OCI-LY1 (cell line): ENCODE measurements at regions not wholly inside any gene's neighbourhood (a gene's known extent, or its start where the extent isn't known, plus 50 kb on each side); places are given as distances from the start of the nearest gene placed in this dataset.

Experiments
- H2AFZ ChIP-seq: fragments of 200-600 bp; sonication (generic), shearing (Covaris generic); 2 replicates; pipeline ENCODE4 v1.6.0; 2014; ENCODE audit warnings: antibody characterized with exemption, mild to moderate bottlenecking, low read length
- H3F3A ChIP-seq: fragments of 200-600 bp; sonication (generic), shearing (Covaris generic); 2 replicates; pipeline ENCODE4 v1.6.0; 2014; ENCODE audit warnings: mild to moderate bottlenecking, antibody characterized with exemption, low read length, moderate library complexity; ENCODE audit not compliant: insufficient read depth
- H3K27ac ChIP-seq: fragments of 200-600 bp; sonication (generic); 2 replicates; pipeline ENCODE4 v1.5.1; 2014; ENCODE audit warnings: low read length, mixed run types, mild to moderate bottlenecking, low read depth; ENCODE audit not compliant: poor library complexity, severe bottlenecking
- H3K27me3 ChIP-seq: fragments of 200-600 bp; sonication (generic); 2 replicates; pipeline ENCODE4 v1.6.0; 2014; ENCODE audit warnings: antibody characterized with exemption, mild to moderate bottlenecking, low read length, moderate library complexity; ENCODE audit not compliant: insufficient read depth
- H3K36me3 ChIP-seq: fragments of 200-600 bp; sonication (generic); 2 replicates; pipeline ENCODE4 v1.6.1; 2014; ENCODE audit warnings: mild to moderate bottlenecking, antibody characterized with exemption, low read length, moderate library complexity, mixed read lengths; ENCODE audit not compliant: insufficient read depth
- H3K4me1 ChIP-seq: fragments of 200-600 bp; sonication (generic); 2 replicates; pipeline ENCODE4 v1.5.1; 2014; ENCODE audit warnings: mild to moderate bottlenecking, low read length, moderate library complexity; ENCODE audit not compliant: insufficient read depth, severe bottlenecking
- H3K4me2 ChIP-seq: fragments of 200-600 bp; sonication (generic), shearing (Covaris generic); 2 replicates; pipeline ENCODE4 v1.6.1; 2014; ENCODE audit warnings: low read length
- H3K4me3 ChIP-seq: fragments of 200-600 bp; sonication (generic); 2 replicates; pipeline ENCODE4 v1.5.1; 2014; ENCODE audit warnings: low read length, low read depth, mild to moderate bottlenecking, mixed read lengths; ENCODE audit not compliant: poor library complexity, severe bottlenecking
- H3K79me2 ChIP-seq: fragments of 200-600 bp; shearing (Covaris generic); 2 replicates; pipeline ENCODE4 v1.6.1; 2016; ENCODE audit warnings: mixed run types, low read length, mixed read lengths; ENCODE audit not compliant: insufficient read depth
- H3K9ac ChIP-seq: fragments of 200-600 bp; sonication (generic), shearing (Covaris generic); 2 replicates; pipeline ENCODE4 v1.6.1; 2014; ENCODE audit warnings: mild to moderate bottlenecking, low read length, mixed read lengths
- H3K9me2 ChIP-seq: fragments of 200-600 bp; sonication (generic), shearing (Covaris generic); 2 replicates; pipeline ENCODE4 v1.6.1; 2014; ENCODE audit warnings: low read depth, mild to moderate bottlenecking, low read length, mixed read lengths
- H3K9me3 ChIP-seq: fragments of 200-600 bp; shearing (Covaris generic); 2 replicates; pipeline ENCODE4 v1.6.1; 2014; ENCODE audit warnings: low read length, mixed read lengths
- H4K20me1 ChIP-seq: fragments of 200-600 bp; sonication (generic), shearing (Covaris generic); 2 replicates; pipeline ENCODE4 v1.6.0; 2016; ENCODE audit warnings: mild to moderate bottlenecking, low read length; ENCODE audit not compliant: insufficient read depth
- EZH2 ChIP-seq: fragments of 200-600 bp; sonication (generic), shearing (Covaris generic); IDR thresholded peaks from 2 replicates; pipeline ENCODE4 v1.8.0; 2017; ENCODE audit warnings: borderline replicate concordance, mixed run types, mild to moderate bottlenecking, antibody characterized with exemption, low read length, moderate library complexity, mixed read lengths
- TF ChIP-seq, protein P1 (sequence below): fragments of 200-600 bp; sonication (generic), shearing (Covaris generic); IDR thresholded peaks from 2 replicates; pipeline ENCODE4 v1.5.1; 2017; ENCODE audit warnings: mild to moderate bottlenecking, antibody characterized with exemption, low read length, moderate library complexity, mixed read lengths

DNA sequence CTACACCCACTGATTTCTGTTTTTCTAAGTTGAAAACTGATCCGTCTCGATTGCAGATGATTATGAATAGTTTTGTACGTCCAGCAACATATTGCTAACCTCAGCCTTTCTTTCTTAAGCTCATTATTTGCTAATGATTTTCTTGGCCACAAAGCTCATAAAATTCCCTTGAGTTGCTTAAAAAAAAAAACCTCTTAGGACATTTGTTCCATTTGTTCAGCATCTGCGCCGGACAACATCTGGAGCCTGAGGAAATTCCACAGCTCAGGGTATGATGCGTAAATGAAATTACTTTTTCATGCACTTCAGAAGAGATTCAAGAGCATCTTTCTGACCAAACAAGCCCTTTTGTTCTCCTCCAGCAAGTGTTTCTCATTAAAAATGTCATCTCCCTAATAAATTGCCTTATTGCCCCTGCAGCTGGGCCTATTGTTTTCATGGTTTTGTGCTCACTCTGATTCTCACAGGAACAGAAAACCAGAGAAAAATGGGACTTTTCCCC is 249.1 kb upstream of the MCTP2 start:
- no peaks in the 10 kb centered on the region for H3K36me3 ChIP-seq
- H3K4me3 ChIP-seq: no peak overlapping the region
- no peaks in the 10 kb centered on the region for H3K27me3 ChIP-seq
- H3K27ac ChIP-seq: no peak overlapping the region
- no peak overlapping the region for H3K9ac ChIP-seq
- H3K4me2 ChIP-seq: no peak overlapping the region
- no peaks in the 10 kb centered on the region for H4K20me1 ChIP-seq
- TF ChIP-seq, protein P1, sequence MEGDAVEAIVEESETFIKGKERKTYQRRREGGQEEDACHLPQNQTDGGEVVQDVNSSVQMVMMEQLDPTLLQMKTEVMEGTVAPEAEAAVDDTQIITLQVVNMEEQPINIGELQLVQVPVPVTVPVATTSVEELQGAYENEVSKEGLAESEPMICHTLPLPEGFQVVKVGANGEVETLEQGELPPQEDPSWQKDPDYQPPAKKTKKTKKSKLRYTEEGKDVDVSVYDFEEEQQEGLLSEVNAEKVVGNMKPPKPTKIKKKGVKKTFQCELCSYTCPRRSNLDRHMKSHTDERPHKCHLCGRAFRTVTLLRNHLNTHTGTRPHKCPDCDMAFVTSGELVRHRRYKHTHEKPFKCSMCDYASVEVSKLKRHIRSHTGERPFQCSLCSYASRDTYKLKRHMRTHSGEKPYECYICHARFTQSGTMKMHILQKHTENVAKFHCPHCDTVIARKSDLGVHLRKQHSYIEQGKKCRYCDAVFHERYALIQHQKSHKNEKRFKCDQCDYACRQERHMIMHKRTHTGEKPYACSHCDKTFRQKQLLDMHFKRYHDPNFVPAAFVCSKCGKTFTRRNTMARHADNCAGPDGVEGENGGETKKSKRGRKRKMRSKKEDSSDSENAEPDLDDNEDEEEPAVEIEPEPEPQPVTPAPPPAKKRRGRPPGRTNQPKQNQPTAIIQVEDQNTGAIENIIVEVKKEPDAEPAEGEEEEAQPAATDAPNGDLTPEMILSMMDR: no peak
- no peak for TF ChIP-seq EZH2
- no peaks in the 10 kb centered on the region for H3K79me2 ChIP-seq
- no peaks in the 10 kb centered on the region for H3K4me1 ChIP-seq
- no peaks in the 10 kb centered on the region for H3K9me3 ChIP-seq
- H3K9me2 ChIP-seq: no peaks in the 10 kb centered on the region
- no peaks in the 10 kb centered on the region for H3F3A ChIP-seq
- no peak overlapping the region for H2AFZ ChIP-seq

- no peaks in the 10 kb centered on the region for H3F3A ChIP-seq
- H3K4me1 ChIP-seq: no peaks in the 10 kb centered on the region
- H3K4me3 ChIP-seq: no peak overlapping the region
- no peaks in the 10 kb centered on the region for H3K36me3 ChIP-seq
- TF ChIP-seq EZH2: no peak
- TF ChIP-seq, protein P1: no peak
- no peak overlapping the region for H3K9ac ChIP-seq
- H2AFZ ChIP-seq: no peak overlapping the region
- H3K79me2 ChIP-seq: no peaks in the 10 kb centered on the region
- H3K4me2 ChIP-seq: no peak overlapping the region
- H4K20me1 ChIP-seq: no peaks in the 10 kb centered on the region
- no peak overlapping the region for H3K27ac ChIP-seq
- H3K27me3 ChIP-seq: no peaks in the 10 kb centered on the region
- no peaks in the 10 kb centered on the region for H3K9me3 ChIP-seq
- no peaks in the 10 kb centered on the region for H3K9me2 ChIP-seq
Measured at GRCh38 chr15:93981706-93982105, 249.7 kb upstream of the MCTP2 start.

- TF ChIP-seq, protein P1: no peak
- no peak for TF ChIP-seq EZH2
- no peak overlapping the region for H3K27ac ChIP-seq
- no peaks in the 10 kb centered on the region for H3K4me1 ChIP-seq
- no peaks in the 10 kb centered on the region for H3K27me3 ChIP-seq
- H3K4me3 ChIP-seq: no peak overlapping the region
- H3K9me3 ChIP-seq: no peaks in the 10 kb centered on the region
- no peak overlapping the region for H3K4me2 ChIP-seq
- H3K9me2 ChIP-seq: no peaks in the 10 kb centered on the region
- H3K9ac ChIP-seq: no peak overlapping the region
- H3F3A ChIP-seq: no peaks in the 10 kb centered on the region
- H4K20me1 ChIP-seq: no peaks in the 10 kb centered on the region
- H2AFZ ChIP-seq: no peak overlapping the region
- no peaks in the 10 kb centered on the region for H3K36me3 ChIP-seq
- H3K79me2 ChIP-seq: no peaks in the 10 kb centered on the region
Measured at GRCh38 chr15:93980261-93980911, 251.0 kb upstream of the MCTP2 start.
